ENCODE measurements at regions not wholly inside any gene's neighbourhood (a gene's known extent, or its start where the extent isn't known, plus 50 kb on each side); places are given as distances from the start of the nearest gene placed in this dataset.
"Not testable (repeated sequence)": the region's sequence is repeated elsewhere in the genome, so short reads cannot be mapped to it uniquely, and the experiment has no call there.

GRCh38 chr10:107516349-107516748, 351.8 kb upstream of the SORCS1 start:
- Histone ChIP-seq H3K27ac (no peak overlapping the region), H3K4me3 (no peak overlapping the region), H3K4me1 (no peaks in the 10 kb centered on the region), H3K27me3 (no peaks in the 10 kb centered on the region), H3K9me3 (no peaks in the 10 kb centered on the region), H3K36me3 (no peaks in the 10 kb centered on the region)
- TF ChIP-seq CTCF (IDR thresholded peaks at IDR 0.05), result no peak
- no peak for DNase-seq
- intact Hi-C loops (cut with DNase I; ENCODE audit: low total_unique reads), result no loop called here

GRCh38 chr10:107504011-107504410, 339.5 kb upstream of the SORCS1 start:
- intact Hi-C loops (cut with DNase I; ENCODE audit: low total_unique reads); H3K36me3 ChIP-seq; H3K27me3 ChIP-seq; H3K4me1 ChIP-seq; H3K4me3 ChIP-seq; H3K27ac ChIP-seq; H3K9me3 ChIP-seq; DNase-seq: not testable (repeated sequence)

- DNase-seq, result no peak
- TF ChIP-seq CTCF (IDR thresholded peaks at IDR 0.05), result no peak
- Histone ChIP-seq H3K4me3 (no peak overlapping the region), H3K4me1 (no peaks in the 10 kb centered on the region), H3K9me3 (peaks cover 0 to 5% (median 0%) of the 10 kb centered on the region in 3 donors), H3K27ac (no peak overlapping the region), H3K36me3 (no peaks in the 10 kb centered on the region), H3K27me3 (no peaks in the 10 kb centered on the region)
- intact Hi-C loops (cut with DNase I; ENCODE audit: low total_unique reads), result no loop called here
Observed at GRCh38 chr10:107502229-107502985, 337.9 kb upstream of the SORCS1 start.

- Histone ChIP-seq H3K27me3 (no peaks in the 10 kb centered on the region), H3K36me3 (no peaks in the 10 kb centered on the region), H3K27ac (no peak overlapping the region), H3K4me3 (no peak overlapping the region), H3K4me1 (no peaks in the 10 kb centered on the region), H3K9me3 (peaks cover 0 to 5% (median 0%) of the 10 kb centered on the region in 3 donors)
- intact Hi-C loops (cut with DNase I; ENCODE audit: low total_unique reads), result no loop called here
- no peak for DNase-seq
- no peak for TF ChIP-seq CTCF (IDR thresholded peaks at IDR 0.05)
Observed at GRCh38 chr10:107498983-107499382, 334.5 kb upstream of the SORCS1 start.

GRCh38 chr10:107497024-107497423, 332.5 kb upstream of the SORCS1 start:
- no peaks in the 10 kb centered on the region for H3K27me3 ChIP-seq
- no peak overlapping the region for H3K4me3 ChIP-seq
- intact Hi-C loops (cut with DNase I; ENCODE audit: low total_unique reads), result no loop called here
- no peaks in the 10 kb centered on the region for H3K36me3 ChIP-seq
- H3K27ac ChIP-seq, result no peak overlapping the region
- no peaks in the 10 kb centered on the region for H3K9me3 ChIP-seq
- no peaks in the 10 kb centered on the region for H3K4me1 ChIP-seq
- DNase-seq, result no peak
- no peak for TF ChIP-seq CTCF (IDR thresholded peaks at IDR 0.05)

- Histone ChIP-seq H3K36me3 (no peaks in the 10 kb centered on the region), H3K4me1 (no peaks in the 10 kb centered on the region), H3K27me3 (no peaks in the 10 kb centered on the region), H3K9me3 (no peaks in the 10 kb centered on the region), H3K27ac (no peak overlapping the region), H3K4me3 (no peak overlapping the region)
- intact Hi-C loops (cut with DNase I; ENCODE audit: low total_unique reads), result no loop called here
- no peak for TF ChIP-seq CTCF (IDR thresholded peaks at IDR 0.05)
- no peak for DNase-seq
Observed at GRCh38 chr10:107496594-107496993, 332.1 kb upstream of the SORCS1 start.
